ENCODE measurements at regions not wholly inside any gene's neighbourhood (a gene's known extent, or its start where the extent isn't known, plus 50 kb on each side); places are given as distances from the start of the nearest gene placed in this dataset.

- TF ChIP-seq CEBPZ (IDR thresholded peaks at IDR 0.05; ENCODE audit: borderline replicate concordance, low read depth, low read length): no peak
These were observed 679.0 kb upstream of the DPPA4 start (continued) for GRCh38 chr3:110016235-110016815.

- Histone ChIP-seq H3K9ac (ENCODE audit: insufficient read depth in 1 of 2, low read depth in 2 of 2, low read length in 2 of 2) (no peak overlapping the region), H2AFZ (ENCODE audit: low read depth, low read length) (no peak overlapping the region), H3K36me3 (ENCODE audit: control insufficient read depth, insufficient read depth, low read length) (no peaks in the 10 kb centered on the region), H3K4me2 (ENCODE audit: insufficient read depth, low read length) (no peak overlapping the region), H3K9me3 (replicated peaks; ENCODE audit: control insufficient read depth, insufficient read depth, low read depth, low read length) (no peaks in the 10 kb centered on the region), H3K79me2 (ENCODE audit: control insufficient read depth, insufficient read depth, low read length) (no peaks in the 10 kb centered on the region), H3K9me1 (ENCODE audit: control insufficient read depth, insufficient read depth, low read length) (no peaks in the 10 kb centered on the region), H4K20me1 (replicated peaks; ENCODE audit: control insufficient read depth, insufficient read depth, low read length) (no peaks in the 10 kb centered on the region), H3K4me1 (replicated peaks in 1 of 2; ENCODE audit: control insufficient read depth in 2 of 2, insufficient read depth in 2 of 2, low read length in 2 of 2) (no peaks in the 10 kb centered on the region), H3K27me3 (ENCODE audit: control insufficient read depth in 2 of 2, insufficient read depth in 2 of 2, low read length in 2 of 2) (no peaks in the 10 kb centered on the region), H3K4me3 (no peak overlapping the region), H3K27ac (ENCODE audit: extremely low read depth, low read depth, low read length) (no peak overlapping the region)
- POLR2A ChIA-PET: no interaction called here
- no peak for DNase-seq (ENCODE audit: extremely low read depth in 1 of 4, low spot score in 3 of 4)
- ATAC-seq: no peak
- intact Hi-C loops (cut with micrococcal nuclease): no loop called here
- in situ Hi-C loops (cut with MboI): no loop called here
- CTCF ChIA-PET (ENCODE audit: low intra/inter-chr PET ratio): no interaction called here
- no peak for FAIRE-seq
- no TSS peak for BruUV-seq (replicated peaks)
- TF ChIP-seq TAL1 (IDR thresholded peaks at IDR 0.05) (no peak), HDAC8 (tag; IDR thresholded peaks at IDR 0.05) (no peak), SP1 (CRISPR knock-in tag; IDR thresholded peaks at IDR 0.05) (no peak), AFF1 (IDR thresholded peaks at IDR 0.05; ENCODE audit: low read depth in 1 of 2, partially characterized antibody in 2 of 2) (no peak), ZFP1 (CRISPR knock-in tag; IDR thresholded peaks at IDR 0.05) (no peak), DLX4 (CRISPR knock-in tag; IDR thresholded peaks at IDR 0.05) (no peak), NBN (IDR thresholded peaks at IDR 0.05; ENCODE audit: low read depth) (no peak)
These were observed 680.0 kb upstream of the DPPA4 start for GRCh38 chr3:110017304-110017703.

Data from K562 (cell line).